K562 (cell line): ENCODE measurements at regions not wholly inside any gene's neighbourhood (a gene's known extent, or its start where the extent isn't known, plus 50 kb on each side); places are given as distances from the start of the nearest gene placed in this dataset.

Experiments
- ATAC-seq: fragments of 200-7000 bp; cut with Tn5 transposase; 3 replicates; pipeline ENCODE4 v1.9.1; 2020; ENCODE audit warnings: moderate library complexity
- BruUV-seq: library from RNA; stranded (reverse); fragments of 400-500 nt; replicated peaks from 2 replicates; lab custom pipeline; 2021; lab: Mats Ljungman, UMichigan
- CTCF ChIA-PET: fragments of 300-600 bp; formaldehyde crosslinking; extraction: SDS; loops from one replicate; lab custom pipeline; 2021; ENCODE audit warnings: low intra/inter-chr PET ratio; lab: Yijun Ruan, JAX
- POLR2A ChIA-PET: fragments of 300-600, 350-650 bp; sonication (Branson Sonifier 250); formaldehyde crosslinking; extraction: SDS; loops from one replicate; lab custom pipeline; 2021; ENCODE audit warnings: antibody characterized with exemption, inconsistent platforms; lab: Yijun Ruan, JAX
- DNase-seq, 4 experiments: peaks; one replicate each; pipeline versions ENCODE4 v3.0.0 to v3.0.0-alpha.2; 2011 to 2018; ENCODE audit warnings: low spot score in 3 of 4, mixed read lengths in 3 of 4; ENCODE audit errors: extremely low read depth in 1 of 4
- FAIRE-seq: peaks from 2 replicates; lab custom pipeline; 2011; peaks lifted over from hg19 to GRCh38; lab: Jason Lieb, UNC
- H2AFZ ChIP-seq: 2 replicates; pipeline ENCODE4 v1.6.0; 2011; ENCODE audit warnings: low read depth, low read length, control low read depth, inconsistent platforms
- H3K27ac ChIP-seq: fragments of 200-600 bp; 3 replicates; pipeline ENCODE4 v1.8.0; 2011; ENCODE audit warnings: low read depth, mild to moderate bottlenecking, control low read depth, inconsistent platforms, low read length, moderate library complexity, mixed read lengths; ENCODE audit errors: extremely low read depth
- H3K27me3 ChIP-seq, 2 experiments: fragments of 300-600 bp in 1 of 2; 2 replicates in 1 of 2; 3 replicates in 1 of 2; pipeline versions ENCODE4 v1.6.0 to v1.8.0; 2011; ENCODE audit warnings: inconsistent platforms in 2 of 2, low read length in 2 of 2, mild to moderate bottlenecking in 1 of 2, mixed read lengths in 1 of 2, moderate library complexity in 1 of 2; ENCODE audit not compliant: control insufficient read depth in 2 of 2, insufficient read depth in 2 of 2
- H3K36me3 ChIP-seq: fragments of 300-600 bp; 3 replicates; pipeline ENCODE4 v1.8.0; 2011; ENCODE audit warnings: mild to moderate bottlenecking, low read length, inconsistent platforms; ENCODE audit not compliant: control insufficient read depth, insufficient read depth
- H3K4me1 ChIP-seq, 2 experiments: fragments of 200-600 bp in 1 of 2; replicated peaks in 1 of 2; 2 replicates in 1 of 2; 3 replicates in 1 of 2; pipeline versions ENCODE4 v1.5.1 to v1.8.0; 2011; ENCODE audit warnings: inconsistent platforms in 2 of 2, low read length in 2 of 2, mild to moderate bottlenecking in 1 of 2, mixed read lengths in 1 of 2, moderate library complexity in 1 of 2; ENCODE audit not compliant: control insufficient read depth in 2 of 2, insufficient read depth in 2 of 2
- H3K4me2 ChIP-seq: 2 replicates; pipeline ENCODE4 v1.6.1; 2011; ENCODE audit warnings: low read length, control low read depth, inconsistent platforms, mixed read lengths; ENCODE audit not compliant: insufficient read depth
- H3K4me3 ChIP-seq: fragments of 200-600 bp; sonication (generic), shearing (Covaris generic); 2 replicates; pipeline ENCODE4 v1.5.1; 2016; ENCODE audit warnings: control low read depth, inconsistent platforms
- H3K79me2 ChIP-seq: fragments of 200-600 bp; 3 replicates; pipeline ENCODE4 v1.8.0; 2011; ENCODE audit warnings: low read length, inconsistent platforms; ENCODE audit not compliant: control insufficient read depth, insufficient read depth
- H3K9ac ChIP-seq, 2 experiments: 2 replicates each; pipeline versions ENCODE4 v1.6.0 to v1.6.1; 2011; ENCODE audit warnings: low read depth in 2 of 2, low read length in 2 of 2, control low read depth in 1 of 2, inconsistent platforms in 1 of 2, mild to moderate bottlenecking in 1 of 2, mixed read lengths in 1 of 2; ENCODE audit not compliant: insufficient read depth in 1 of 2
- H3K9me1 ChIP-seq: one replicate; pipeline ENCODE4 v1.6.0; 2011; ENCODE audit warnings: inconsistent platforms, mild to moderate bottlenecking, low read length, moderate library complexity; ENCODE audit not compliant: control insufficient read depth, insufficient read depth
- H3K9me3 ChIP-seq: replicated peaks from 2 replicates; pipeline ENCODE4 v1.5.1; 2011; ENCODE audit warnings: low read depth, low read length, inconsistent platforms; ENCODE audit not compliant: control insufficient read depth, insufficient read depth
- H4K20me1 ChIP-seq: replicated peaks from 2 replicates; pipeline ENCODE4 v1.6.1; 2011; ENCODE audit warnings: low read length, inconsistent platforms, mixed read lengths; ENCODE audit not compliant: control insufficient read depth, insufficient read depth
- FOXJ3 ChIP-seq: sonication (generic); formaldehyde crosslinking; IDR thresholded peaks from 2 replicates; pipeline ENCODE4 v1.4.0; 2020; ENCODE audit warnings: mild to moderate bottlenecking, missing genetic modification reagents
- GTF2E2 ChIP-seq: fragments of 200-800 bp; sonication (Bioruptor generic); IDR thresholded peaks from 2 replicates; pipeline ENCODE4 v1.6.1; 2016; ENCODE audit warnings: missing genetic modification characterization, missing compliant biosample characterization
- HDGF ChIP-seq: fragments of 450-650 bp; IDR thresholded peaks from 2 replicates; pipeline ENCODE4 v1.6.1; 2016
- KAT2B ChIP-seq: IDR thresholded peaks from one replicate; pipeline ENCODE4 v1.6.1; 2012; ENCODE audit warnings: low read depth, mild to moderate bottlenecking, control low read depth, inconsistent platforms, low read length, moderate library complexity
- KLF16 ChIP-seq: IDR thresholded peaks from 2 replicates; pipeline ENCODE4 v1.6.1; 2016; ENCODE audit warnings: antibody characterized with exemption
- MAFF ChIP-seq: IDR thresholded peaks from 2 replicates; pipeline ENCODE4 v1.6.1; 2012; ENCODE audit warnings: low read length, improper control_type of control experiment
- SMARCA5 ChIP-seq: fragments of 450-650 bp; IDR thresholded peaks from 2 replicates; pipeline ENCODE4 v1.6.1; 2016
- SUPT5H ChIP-seq: fragments of 450-650 bp; IDR thresholded peaks from 2 replicates; pipeline ENCODE4 v1.6.1; 2016
- ZNF3 ChIP-seq: fragments of 250-450 bp; sonication (Bioruptor Pico); IDR thresholded peaks from 2 replicates; pipeline ENCODE4 v1.5.0; 2021; ENCODE audit warnings: mild to moderate bottlenecking, moderate library complexity
- ZNF316 ChIP-seq: fragments of 450-650 bp; IDR thresholded peaks from 2 replicates; pipeline ENCODE4 v1.6.1; 2016
- WGBS: fragments of 100-300 bp; shearing (Covaris generic); methylation state at CpG from one replicate; pipeline ENCODE4 v1.1.6; 2016; ENCODE audit warnings: low coverage, mixed read lengths; ENCODE audit not compliant: insufficient coverage; ENCODE audit errors: missing lambda C conversion rate; 5-methylcytosine and 5-hydroxymethylcytosine counted together
- in situ Hi-C: fragments of 300-500 bp; cut with MboI; formaldehyde crosslinking; loops from 4 replicates; pipeline ENCODE4 v1.15.0; 2018; ENCODE audit warnings: inconsistent platforms, mixed read lengths
- intact Hi-C: fragments of 100-400 bp; cut with micrococcal nuclease; formaldehyde crosslinking; loops from 2 replicates; pipeline ENCODE4 v1.14.2; 2022
- TF ChIP-seq, protein P1 (sequence below): fragments of 250-450 bp; sonication (Bioruptor Pico); IDR thresholded peaks from 2 replicates; pipeline ENCODE4 v1.8.0; 2021; ENCODE audit warnings: borderline replicate concordance, mild to moderate bottlenecking, moderate library complexity; ENCODE audit not compliant: poor library complexity, severe bottlenecking
- TF ChIP-seq, protein P2 (sequence below): fragments of 450-650 bp; IDR thresholded peaks from 2 replicates; pipeline ENCODE4 v1.6.1; 2016
- TF ChIP-seq, protein P3 (sequence below): IDR thresholded peaks from 2 replicates; pipeline ENCODE4 v1.6.1; 2012; ENCODE audit warnings: low read depth, low read length, improper control_type of control experiment, borderline replicate concordance

DNA sequence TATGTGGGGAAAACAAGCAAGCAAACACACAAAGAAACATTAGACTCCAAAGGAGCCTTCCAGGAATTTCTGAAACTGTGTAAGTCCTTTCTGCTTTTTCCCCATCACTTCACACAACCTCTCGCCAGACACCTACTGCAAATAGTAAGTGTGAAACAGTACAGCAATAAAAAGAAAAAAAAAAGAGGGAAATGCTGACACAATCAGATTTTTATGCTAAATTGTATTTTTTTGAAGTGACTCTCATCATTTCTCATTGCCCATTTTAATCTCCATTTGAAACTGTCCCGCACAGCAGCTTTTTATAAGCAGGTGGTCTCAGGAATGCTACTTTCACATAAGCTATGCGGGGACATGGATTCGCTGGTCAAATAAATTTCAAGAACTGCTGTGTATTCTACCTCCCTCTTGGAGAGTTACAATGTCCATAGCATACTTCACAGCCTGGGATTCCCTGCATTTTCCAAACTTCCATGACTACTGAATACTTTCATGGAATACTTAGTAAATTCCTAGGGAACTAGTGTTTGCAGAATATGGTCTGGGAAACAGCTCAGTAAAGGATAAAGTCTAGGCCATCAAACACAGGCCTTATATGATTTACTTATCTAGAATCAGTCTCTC lies 139.9 kb upstream of the TSHZ2 start:
- POLR2A ChIA-PET = no interaction called here

GRCh38 chr20:52830598-52830997 lies 141.6 kb upstream of the TSHZ2 start:
- in situ Hi-C loops (no loop called here), intact Hi-C loops (no loop called here)
- Histone ChIP-seq H3K27ac (no peak overlapping the region), H3K36me3 (no peaks in the 10 kb centered on the region), H4K20me1 (no peaks in the 10 kb centered on the region), H3K9me3 (no peaks in the 10 kb centered on the region), H3K9me1 (no peaks in the 10 kb centered on the region), H3K9ac (no peak overlapping the region), H3K4me3 (no peak overlapping the region), H2AFZ (no peak overlapping the region), H3K4me1 (no peaks in the 10 kb centered on the region), H3K79me2 (no peaks in the 10 kb centered on the region), H3K27me3 (no peaks in the 10 kb centered on the region), H3K4me2 (no peak overlapping the region)
- CTCF ChIA-PET = no interaction called here
- ATAC-seq = no peak
- DNase-seq = no peak
- no peak for TF ChIP-seq KAT2B
- TF ChIP-seq, protein P1, sequence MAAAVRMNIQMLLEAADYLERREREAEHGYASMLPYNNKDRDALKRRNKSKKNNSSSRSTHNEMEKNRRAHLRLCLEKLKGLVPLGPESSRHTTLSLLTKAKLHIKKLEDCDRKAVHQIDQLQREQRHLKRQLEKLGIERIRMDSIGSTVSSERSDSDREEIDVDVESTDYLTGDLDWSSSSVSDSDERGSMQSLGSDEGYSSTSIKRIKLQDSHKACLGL (CRISPR knock-in tag) = no peak
- TF ChIP-seq, protein P2, sequence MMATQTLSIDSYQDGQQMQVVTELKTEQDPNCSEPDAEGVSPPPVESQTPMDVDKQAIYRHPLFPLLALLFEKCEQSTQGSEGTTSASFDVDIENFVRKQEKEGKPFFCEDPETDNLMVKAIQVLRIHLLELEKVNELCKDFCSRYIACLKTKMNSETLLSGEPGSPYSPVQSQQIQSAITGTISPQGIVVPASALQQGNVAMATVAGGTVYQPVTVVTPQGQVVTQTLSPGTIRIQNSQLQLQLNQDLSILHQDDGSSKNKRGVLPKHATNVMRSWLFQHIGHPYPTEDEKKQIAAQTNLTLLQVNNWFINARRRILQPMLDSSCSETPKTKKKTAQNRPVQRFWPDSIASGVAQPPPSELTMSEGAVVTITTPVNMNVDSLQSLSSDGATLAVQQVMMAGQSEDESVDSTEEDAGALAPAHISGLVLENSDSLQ = no peak
- no peak for TF ChIP-seq SUPT5H
- no peak for TF ChIP-seq ZNF3 (CRISPR knock-in tag)
- TF ChIP-seq KLF16 = no peak
- TF ChIP-seq HDGF = no peak
- TF ChIP-seq GTF2E2 (tag) = no peak
- TF ChIP-seq, protein P3, sequence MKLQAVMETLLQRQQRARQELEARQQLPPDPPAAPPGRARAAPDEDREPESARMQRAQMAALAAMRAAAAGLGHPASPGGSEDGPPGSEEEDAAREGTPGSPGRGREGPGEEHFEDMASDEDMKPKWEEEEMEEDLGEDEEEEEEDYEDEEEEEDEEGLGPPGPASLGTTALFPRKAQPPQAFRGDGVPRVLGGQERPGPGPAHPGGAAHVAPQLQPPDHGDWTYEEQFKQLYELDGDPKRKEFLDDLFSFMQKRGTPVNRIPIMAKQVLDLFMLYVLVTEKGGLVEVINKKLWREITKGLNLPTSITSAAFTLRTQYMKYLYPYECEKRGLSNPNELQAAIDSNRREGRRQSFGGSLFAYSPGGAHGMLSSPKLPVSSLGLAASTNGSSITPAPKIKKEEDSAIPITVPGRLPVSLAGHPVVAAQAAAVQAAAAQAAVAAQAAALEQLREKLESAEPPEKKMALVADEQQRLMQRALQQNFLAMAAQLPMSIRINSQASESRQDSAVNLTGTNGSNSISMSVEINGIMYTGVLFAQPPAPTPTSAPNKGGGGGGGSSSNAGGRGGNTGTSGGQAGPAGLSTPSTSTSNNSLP = no peak
- POLR2A ChIA-PET = interaction anchor here (0.7 kb wide), 1 partner anchor 9 kb away, joined by 3 read pairs; no protein-coding TSS in a partner anchor
- no TSS peak for BruUV-seq
- FAIRE-seq = no peak
- WGBS = 0% methylated on average over 4 of the region's 4 CpGs

More for the DNA sequence above, 139.9 kb upstream of the TSHZ2 start:
- Histone ChIP-seq H3K27ac (no peak overlapping the region), H3K9me1 (no peaks in the 10 kb centered on the region), H3K4me1 (no peaks in the 10 kb centered on the region), H3K27me3 (no peaks in the 10 kb centered on the region), H3K79me2 (no peaks in the 10 kb centered on the region), H2AFZ (no peak overlapping the region), H4K20me1 (no peaks in the 10 kb centered on the region), H3K4me3 (no peak overlapping the region), H3K9ac (no peak overlapping the region), H3K36me3 (no peaks in the 10 kb centered on the region), H3K4me2 (no peak overlapping the region), H3K9me3 (no peaks in the 10 kb centered on the region)
- no peak for ATAC-seq
- no peak for FAIRE-seq
- 0% methylated on average over 4 of the region's 4 CpGs for WGBS
- DNase-seq = no peak
- TF ChIP-seq ZNF316 (peak; percentile 49; the same call in 1 of the 2 replicates), MAFF (0 out of 2 replicates have a peak, but pooled peaks have one; percentile 9), FOXJ3 (CRISPR knock-in tag) (no peak), SMARCA5 (no peak)
- CTCF ChIA-PET = no interaction called here
- no TSS peak for BruUV-seq
- intact Hi-C loops = no loop called here
- in situ Hi-C loops = no loop called here
